HUES64 (cell line): ENCODE measurements at regions not wholly inside any gene's neighbourhood (a gene's known extent, or its start where the extent isn't known, plus 50 kb on each side); places are given as distances from the start of the nearest gene placed in this dataset.
"Not testable (repeated sequence)": the region's sequence is repeated elsewhere in the genome, so short reads cannot be mapped to it uniquely, and the experiment has no call there.

Experiments
- H3K27ac ChIP-seq: 2 replicates; pipeline ENCODE4 v1.7.0; 2013; ENCODE audit warnings: low read depth, low read length, inconsistent platforms
- H3K27me3 ChIP-seq: 2 replicates; pipeline ENCODE4 v1.6.1; 2013; ENCODE audit warnings: mild to moderate bottlenecking, low read length; ENCODE audit not compliant: insufficient read depth
- H3K36me3 ChIP-seq: 2 replicates; pipeline ENCODE4 v1.6.1; 2013; ENCODE audit warnings: mild to moderate bottlenecking, low read length; ENCODE audit not compliant: insufficient read depth
- H3K4me1 ChIP-seq: 2 replicates; pipeline ENCODE4 v1.6.1; 2013; ENCODE audit warnings: mild to moderate bottlenecking, low read length, moderate library complexity; ENCODE audit not compliant: insufficient read depth
- H3K4me3 ChIP-seq: 2 replicates; pipeline ENCODE4 v1.5.1; 2013; ENCODE audit warnings: mild to moderate bottlenecking, low read length, moderate library complexity
- H3K9ac ChIP-seq: 2 replicates; pipeline ENCODE4 v1.6.1; 2013; ENCODE audit warnings: mild to moderate bottlenecking, low read depth, low read length
- H3K9me3 ChIP-seq: 2 replicates; pipeline ENCODE4 v1.6.1; 2013; ENCODE audit warnings: low read depth, low read length; ENCODE audit not compliant: insufficient read depth
- WGBS: fragments of 150-250, 120-280 bp; methylation state at CpG from one replicate; pipeline ENCODE4 v1.1.7; 2013; ENCODE audit warnings: missing lambda C conversion rate; 5-methylcytosine and 5-hydroxymethylcytosine counted together

DNA sequence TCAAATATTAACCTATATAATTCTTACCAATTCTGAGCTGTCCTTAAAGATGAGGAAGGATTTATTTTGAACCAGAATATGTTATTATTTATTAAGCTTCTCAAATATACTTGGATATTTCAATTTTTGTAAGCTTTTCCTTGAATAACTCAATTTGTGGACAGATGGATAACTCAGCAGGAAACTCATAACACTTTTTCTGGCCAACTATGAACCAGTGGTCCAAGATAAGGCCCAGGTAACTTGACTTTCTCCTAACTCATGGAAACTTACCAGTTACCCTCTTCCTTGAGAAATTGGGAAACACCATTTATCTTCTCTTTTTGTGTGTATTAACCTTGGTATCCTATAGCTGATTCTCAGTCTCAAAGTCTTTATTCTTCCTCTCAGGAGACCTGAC is 427.5 kb upstream of the SYNCRIP start:
- Histone ChIP-seq H3K4me1 (no peaks in the 10 kb centered on the region), H3K36me3 (no peaks in the 10 kb centered on the region), H3K9me3 (no peaks in the 10 kb centered on the region), H3K27ac (no peak overlapping the region), H3K4me3 (no peak overlapping the region), H3K9ac (no peak overlapping the region), H3K27me3 (no peaks in the 10 kb centered on the region)

DNA sequence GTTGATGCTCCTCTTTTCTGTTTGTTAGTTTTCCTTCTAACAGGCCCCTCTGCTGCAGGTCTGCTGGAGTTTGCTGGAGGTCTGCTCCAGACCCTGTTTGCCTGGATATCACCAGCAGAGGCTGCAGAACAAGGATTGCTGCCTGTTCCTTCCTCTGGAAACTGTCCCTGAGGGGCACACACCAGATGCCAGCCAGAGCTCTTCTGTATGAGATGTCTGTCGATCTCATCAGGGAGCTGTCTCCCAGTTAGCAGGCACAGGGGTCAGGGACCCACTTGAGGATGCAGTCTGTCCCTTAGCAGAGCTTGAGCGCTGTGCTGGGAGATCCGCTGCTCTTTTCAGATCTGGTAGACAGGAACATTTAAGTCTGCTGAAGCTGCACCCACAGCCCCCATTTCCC is 422.3 kb upstream of the SYNCRIP start:
- H3K36me3 ChIP-seq, H3K4me3 ChIP-seq, H3K27me3 ChIP-seq, H3K9me3 ChIP-seq, H3K27ac ChIP-seq, H3K9ac ChIP-seq, H3K4me1 ChIP-seq: not testable (repeated sequence)
- WGBS: 96% methylated on average over 3 of the region's 3 CpGs

DNA sequence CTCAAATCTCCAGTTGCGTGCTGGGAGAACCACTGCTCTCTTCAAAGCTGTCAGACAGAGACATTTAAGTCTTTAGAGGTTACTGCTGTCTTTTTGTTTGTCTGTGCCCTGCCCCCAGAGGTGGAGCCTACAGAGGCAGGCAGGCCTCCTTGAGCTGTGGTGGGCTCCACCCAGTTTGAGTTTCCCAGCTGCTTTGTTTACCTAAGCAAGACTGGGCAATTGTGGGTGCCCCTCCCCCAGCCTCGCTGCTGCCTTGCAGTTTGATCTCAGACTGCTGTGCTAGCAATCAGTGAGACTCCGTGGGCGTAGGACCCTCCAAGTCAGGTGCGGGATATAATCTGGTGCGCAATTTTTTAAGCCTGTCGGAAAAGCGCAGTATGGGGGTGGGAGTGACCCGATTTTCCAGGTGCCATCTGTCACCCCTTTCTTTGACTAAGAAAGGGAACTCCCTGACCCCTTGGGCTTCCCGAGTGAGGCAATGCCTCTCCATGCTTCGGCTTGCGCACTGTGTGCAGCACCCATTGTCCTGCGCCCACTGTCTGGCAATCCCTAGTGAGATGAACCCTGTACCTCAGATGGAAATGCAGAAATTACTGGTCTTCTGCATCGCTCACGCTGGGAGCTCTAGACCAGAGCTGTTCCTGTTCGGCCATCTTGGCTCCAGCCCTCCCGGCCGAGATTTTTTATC is 414.8 kb upstream of the SYNCRIP start:
- WGBS: 69% methylated on average over 18 of the region's 18 CpGs
- H3K27me3 ChIP-seq, H3K9ac ChIP-seq, H3K4me1 ChIP-seq, H3K9me3 ChIP-seq, H3K36me3 ChIP-seq, H3K27ac ChIP-seq: not testable (repeated sequence)
- peak overlapping the region; percentile 13; the same call in 1 of the 2 replicates for H3K4me3 ChIP-seq

DNA sequence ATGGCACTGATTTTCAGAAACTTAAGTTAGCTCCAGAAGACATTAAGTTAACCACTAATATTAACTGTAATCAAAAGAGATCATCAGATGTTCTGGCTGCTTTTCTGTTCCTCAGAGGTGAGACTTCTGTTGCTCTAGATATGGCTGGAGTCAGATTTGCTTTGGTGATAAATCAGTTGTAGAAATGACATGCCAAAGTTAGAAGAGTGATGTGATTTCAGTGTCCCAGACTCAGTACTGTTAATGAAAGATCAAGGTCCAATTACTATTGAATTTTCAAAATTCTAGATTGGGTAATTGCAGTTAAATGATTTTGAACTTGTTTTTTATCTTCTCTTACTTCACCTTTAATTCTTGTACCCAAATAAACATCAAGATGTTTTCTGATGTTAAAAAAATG is 402.4 kb upstream of the SYNCRIP start:
- Histone ChIP-seq H3K27me3 (no peaks in the 10 kb centered on the region), H3K4me1 (no peaks in the 10 kb centered on the region), H3K36me3 (no peaks in the 10 kb centered on the region), H3K9me3 (no peaks in the 10 kb centered on the region), H3K9ac (no peak overlapping the region), H3K27ac (no peak overlapping the region), H3K4me3 (no peak overlapping the region)

DNA sequence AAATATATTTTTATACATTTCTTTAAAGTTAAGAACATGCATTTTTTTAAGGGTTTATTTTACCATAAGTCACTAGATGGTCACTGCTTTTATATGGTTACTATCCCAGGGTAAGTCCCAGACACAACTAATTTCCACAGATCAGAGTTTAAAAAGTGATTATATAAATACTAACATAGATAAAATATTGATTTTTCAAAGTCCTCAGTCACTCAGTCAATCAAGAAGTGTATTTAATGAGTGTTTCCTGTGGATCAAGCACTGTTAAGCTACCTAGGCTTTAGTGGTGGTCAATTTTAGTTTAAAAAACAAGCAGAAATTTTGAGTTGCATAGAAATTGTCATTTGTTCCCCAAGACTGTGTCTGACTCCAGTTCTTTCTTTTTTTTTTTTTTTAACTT is 399.5 kb upstream of the SYNCRIP start:
- Histone ChIP-seq H3K9me3 (no peaks in the 10 kb centered on the region), H3K4me1 (no peaks in the 10 kb centered on the region), H3K27ac (no peak overlapping the region), H3K4me3 (no peak overlapping the region), H3K27me3 (no peaks in the 10 kb centered on the region), H3K9ac (no peak overlapping the region), H3K36me3 (no peaks in the 10 kb centered on the region)

DNA sequence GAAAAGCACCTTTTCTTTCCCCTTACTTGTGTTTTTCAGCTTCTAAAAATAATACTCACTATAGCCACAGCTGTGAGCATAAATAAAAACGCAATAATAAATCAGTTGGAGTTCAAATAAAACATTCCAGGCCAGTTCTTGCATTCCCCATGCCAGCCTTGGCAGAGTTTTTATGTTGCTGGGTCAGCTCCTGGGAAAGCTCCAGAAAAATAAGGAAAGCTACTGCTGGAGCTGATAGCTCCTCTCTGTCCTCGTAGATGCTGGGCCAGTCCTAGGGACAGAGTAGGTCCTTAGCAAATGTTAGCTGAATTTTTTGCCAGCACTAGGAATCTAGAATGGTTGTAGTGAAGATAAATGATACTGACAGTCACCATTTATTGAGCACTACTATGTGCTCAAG is 389.0 kb upstream of the SYNCRIP start:
- H3K36me3 ChIP-seq: no peaks in the 10 kb centered on the region
- H3K27ac ChIP-seq: no peak overlapping the region
- WGBS: 94% methylated on average over 2 of the region's 2 CpGs
- no peak overlapping the region for H3K9ac ChIP-seq
- no peaks in the 10 kb centered on the region for H3K27me3 ChIP-seq
- no peaks in the 10 kb centered on the region for H3K9me3 ChIP-seq
- no peaks in the 10 kb centered on the region for H3K4me1 ChIP-seq
- no peak overlapping the region for H3K4me3 ChIP-seq

DNA sequence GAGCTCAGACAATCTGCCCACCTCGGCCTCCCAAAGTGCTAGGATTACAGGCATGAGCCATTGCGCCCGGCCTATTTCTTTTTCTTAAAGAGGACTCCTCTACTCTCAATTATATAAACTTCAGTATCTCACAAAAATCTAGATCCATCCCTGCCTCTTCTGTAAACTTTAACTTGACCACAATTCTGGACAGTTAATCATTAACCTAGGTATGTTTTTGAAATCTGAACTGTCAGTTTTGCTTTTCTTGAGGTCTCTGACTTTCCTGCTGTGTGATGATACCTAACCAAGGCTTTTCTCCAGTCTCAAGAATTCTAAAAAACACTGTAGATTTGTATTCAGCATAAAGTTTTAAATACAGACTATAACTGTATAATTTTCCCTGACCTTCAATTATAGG is 388.2 kb upstream of the SYNCRIP start:
- WGBS: 91% methylated on average over 3 of the region's 3 CpGs
- Histone ChIP-seq H3K4me1 (no peaks in the 10 kb centered on the region), H3K27me3 (no peaks in the 10 kb centered on the region), H3K9ac (no peak overlapping the region), H3K4me3 (no peak overlapping the region), H3K36me3 (no peaks in the 10 kb centered on the region), H3K27ac (no peak overlapping the region), H3K9me3 (no peaks in the 10 kb centered on the region)

DNA sequence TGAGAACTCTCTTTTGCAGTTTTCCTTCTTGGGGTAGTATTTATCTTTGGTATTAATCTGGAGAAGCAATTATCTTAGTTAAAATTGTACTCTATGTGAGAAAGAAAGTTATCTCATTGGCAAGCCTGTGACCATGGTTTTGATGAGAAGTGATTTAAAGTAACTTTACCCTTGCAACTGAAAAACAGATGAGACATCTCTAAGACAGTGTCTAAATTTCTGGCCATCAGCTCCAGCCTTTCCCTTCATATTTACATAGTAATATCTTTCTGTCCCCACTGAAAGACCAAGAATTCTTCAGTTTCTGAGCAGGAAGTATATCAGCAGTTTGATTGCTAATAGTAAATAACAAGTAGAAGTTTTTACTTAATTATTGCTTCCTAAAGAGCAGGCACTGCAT is 386.1 kb upstream of the SYNCRIP start:
- H3K36me3 ChIP-seq: no peaks in the 10 kb centered on the region

DNA sequence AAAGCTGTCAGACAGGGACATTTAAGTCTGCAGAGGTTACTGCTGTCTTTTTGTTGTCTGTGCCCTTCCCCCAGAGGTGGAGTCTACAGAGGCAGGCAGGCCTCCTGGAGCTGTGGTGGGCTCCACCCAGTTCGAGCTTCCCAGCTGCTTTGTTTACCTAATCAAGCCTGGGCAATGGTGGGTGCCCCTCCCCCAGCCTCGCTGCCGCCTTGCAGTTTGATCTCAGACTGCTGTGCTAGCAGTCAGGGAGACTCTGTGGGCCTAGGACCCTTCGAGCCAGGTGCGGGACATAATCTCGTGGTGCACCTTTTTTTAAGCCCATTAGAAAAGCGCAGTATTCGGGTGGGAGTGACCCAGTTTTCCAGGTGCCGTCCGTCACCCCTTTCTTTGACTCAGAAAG is 384.2 kb upstream of the SYNCRIP start:
- not testable (repeated sequence) for H3K9ac ChIP-seq
- WGBS: 50% methylated on average over 10 of the region's 10 CpGs

More for the DNA sequence above, 386.1 kb upstream of the SYNCRIP start:
- H3K4me3 ChIP-seq: no peak overlapping the region
- H3K27ac ChIP-seq: no peak overlapping the region
- no peak overlapping the region for H3K9ac ChIP-seq
- H3K4me1 ChIP-seq: no peaks in the 10 kb centered on the region
- H3K9me3 ChIP-seq: no peaks in the 10 kb centered on the region
- H3K27me3 ChIP-seq: no peaks in the 10 kb centered on the region

DNA sequence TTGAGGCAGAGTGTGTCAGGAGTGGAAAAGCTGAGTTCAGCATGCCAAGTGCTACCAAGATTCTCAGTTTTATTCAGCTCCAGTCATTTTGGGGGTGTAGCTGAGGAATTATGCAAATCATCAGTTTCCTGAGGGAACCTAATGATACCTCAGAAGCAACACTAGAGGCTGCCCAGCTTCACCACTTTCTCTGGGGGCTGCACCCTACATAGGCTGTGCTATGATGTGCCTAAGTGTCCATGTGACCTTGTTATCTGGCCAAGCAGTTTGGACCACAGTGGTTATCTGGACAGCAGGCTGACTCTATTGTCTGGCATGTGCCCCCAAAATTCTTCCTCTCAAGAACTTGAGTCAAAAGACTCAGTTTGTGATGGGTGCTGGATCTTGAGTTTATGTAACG is 374.6 kb upstream of the SYNCRIP start:
- Histone ChIP-seq H3K9me3 (no peaks in the 10 kb centered on the region), H3K36me3 (no peaks in the 10 kb centered on the region), H3K27me3 (no peaks in the 10 kb centered on the region), H3K27ac (no peak overlapping the region), H3K4me1 (no peaks in the 10 kb centered on the region), H3K9ac (no peak overlapping the region), H3K4me3 (no peak overlapping the region)
- whole genome bisulfite sequencing: 81% methylated on average over 1 of the region's 1 CpG

More for the DNA sequence above, 384.2 kb upstream of the SYNCRIP start:
- not testable (repeated sequence) for H3K27me3 ChIP-seq, H3K36me3 ChIP-seq, H3K4me1 ChIP-seq, H3K9me3 ChIP-seq
- Histone ChIP-seq H3K27ac (0 out of 2 replicates have a peak overlapping the region, but pooled peaks have one; percentile 23), H3K4me3 (0 out of 2 replicates have a peak overlapping the region, but pooled peaks have one; percentile 24)

DNA sequence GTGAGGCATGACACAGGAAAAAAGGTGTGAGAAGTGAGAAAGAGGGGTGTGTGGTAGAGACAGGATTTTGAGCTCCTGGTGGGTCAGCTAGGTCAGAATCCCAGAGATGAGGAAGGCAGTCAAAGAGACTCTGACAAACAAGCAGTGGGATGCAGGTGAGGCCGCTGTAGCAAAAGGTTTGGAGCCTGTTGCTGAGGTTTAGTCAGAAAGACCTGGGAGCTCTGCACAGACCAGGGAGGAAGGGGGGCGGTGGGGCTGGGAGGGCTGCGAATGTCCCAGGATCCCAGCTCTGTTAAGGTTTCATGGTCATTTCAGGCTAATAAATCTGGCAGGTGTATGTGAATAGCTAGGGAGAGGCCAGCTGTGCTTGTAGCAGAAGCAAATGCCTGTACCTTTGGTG is 373.9 kb upstream of the SYNCRIP start:
- no peak overlapping the region for H3K27ac ChIP-seq
- WGBS: 83% methylated on average over 3 of the region's 3 CpGs

DNA sequence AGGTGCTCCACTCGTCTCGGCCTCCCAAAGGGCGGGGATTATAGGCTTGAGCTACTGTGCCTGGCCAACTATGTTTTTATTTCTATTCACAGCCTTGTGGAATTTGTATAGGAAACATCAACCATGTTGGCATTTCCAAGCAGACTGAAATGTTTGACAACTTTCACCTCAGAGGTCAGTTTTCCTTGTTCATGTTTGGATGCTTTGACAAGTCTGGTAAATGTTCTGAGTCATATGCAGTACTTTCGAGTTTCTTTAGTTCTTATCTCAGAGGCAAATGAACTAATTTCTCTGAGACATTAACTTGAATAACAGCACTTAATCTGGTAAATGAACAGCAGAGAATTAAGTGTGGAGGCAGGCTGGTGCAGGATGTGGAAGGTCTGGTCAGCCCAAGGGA is 373.4 kb upstream of the SYNCRIP start:
- Histone ChIP-seq H3K9me3 (no peaks in the 10 kb centered on the region), H3K27me3 (no peaks in the 10 kb centered on the region), H3K27ac (no peak overlapping the region), H3K4me3 (no peak overlapping the region), H3K36me3 (no peaks in the 10 kb centered on the region), H3K4me1 (no peaks in the 10 kb centered on the region), H3K9ac (no peak overlapping the region)
- WGBS: 99% methylated on average over 4 of the region's 4 CpGs

More for the DNA sequence above, 373.9 kb upstream of the SYNCRIP start:
- Histone ChIP-seq H3K27me3 (no peaks in the 10 kb centered on the region), H3K9ac (no peak overlapping the region), H3K9me3 (no peaks in the 10 kb centered on the region), H3K4me3 (no peak overlapping the region), H3K36me3 (no peaks in the 10 kb centered on the region), H3K4me1 (no peaks in the 10 kb centered on the region)
